HG03108 (cell line): ENCODE measurements at regions not wholly inside any gene's neighbourhood (a gene's known extent, or its start where the extent isn't known, plus 50 kb on each side); places are given as distances from the start of the nearest gene placed in this dataset.
"Not testable (repeated sequence)": the region's sequence is repeated elsewhere in the genome, so short reads cannot be mapped to it uniquely, and the experiment has no call there.

Experiments used
- ATAC-seq: cut with Tn5 transposase; IDR thresholded peaks from one replicate; pipeline ENCODE4 v1.9.1; 2021; ENCODE audit warnings: moderate library complexity; ENCODE audit not compliant: unreplicated experiment

DNA sequence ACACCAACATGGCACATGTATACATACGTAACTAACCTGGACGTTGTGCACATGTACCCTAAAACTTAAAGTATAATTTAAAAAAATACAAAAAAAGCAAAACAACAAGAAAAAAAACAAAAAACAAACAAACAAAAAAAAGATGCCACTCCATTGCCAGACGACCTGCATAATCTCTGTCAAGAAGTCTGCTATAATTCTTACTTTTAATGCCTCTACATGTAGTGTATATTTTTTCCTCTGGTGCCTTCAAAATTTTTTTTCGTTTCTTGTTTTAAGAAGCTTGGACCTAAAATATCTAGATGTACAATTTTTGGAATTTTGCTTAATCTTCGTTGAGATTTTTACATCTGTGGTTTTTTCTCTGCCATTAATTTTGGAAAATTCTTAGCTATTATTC lies 235.6 kb upstream of the ZNF521 start:
- no peak for ATAC-seq

- no peak for ATAC-seq
These were observed 217.0 kb upstream of the ZNF521 start for GRCh38 chr18:25568986-25569385.

DNA sequence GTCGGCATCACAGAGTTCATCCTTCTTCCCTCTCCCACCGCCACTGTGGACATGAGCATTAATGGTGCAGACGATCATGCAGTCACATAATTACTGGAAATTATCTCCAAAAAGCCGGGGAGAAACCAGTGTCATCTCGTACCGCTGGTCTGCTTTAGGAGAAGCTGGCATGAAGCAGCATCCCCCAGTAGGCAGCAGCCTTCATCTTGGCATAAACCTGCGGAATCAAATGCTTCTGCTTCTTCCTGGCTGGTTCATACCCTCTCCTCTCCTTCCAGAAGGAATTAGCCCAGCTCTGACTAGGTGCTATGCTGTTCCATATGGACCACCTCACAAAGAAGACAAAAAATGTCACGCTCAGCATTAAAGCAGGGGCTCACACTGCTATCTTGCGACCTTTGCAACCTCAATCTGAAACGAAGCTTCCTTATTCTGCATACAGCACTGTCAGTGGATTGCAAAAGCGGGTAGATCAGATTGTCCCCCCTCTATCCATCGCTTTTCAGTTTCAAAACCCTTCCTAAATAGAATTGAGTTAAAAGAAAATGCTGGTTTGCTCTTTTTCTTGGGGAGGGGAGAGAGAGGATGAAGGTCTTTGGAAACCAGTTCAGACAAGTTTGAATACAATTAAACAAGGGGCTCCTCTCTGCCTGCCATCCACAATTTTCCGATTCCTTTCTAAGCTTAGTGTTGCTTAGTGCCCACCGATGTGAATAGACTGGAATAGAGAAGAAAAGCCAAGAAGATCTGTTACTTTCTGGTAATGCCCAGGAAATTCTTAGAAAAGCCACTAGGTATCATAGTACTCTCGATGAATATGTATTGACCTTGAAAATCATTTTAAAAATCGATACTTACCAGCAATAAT lies 212.1 kb upstream of the ZNF521 start:
- ATAC-seq, result no peak

- no peak for ATAC-seq
These were observed 211.4 kb upstream of the ZNF521 start for GRCh38 chr18:25563346-25563745.

GRCh38 chr18:25561918-25562317 lies 210.0 kb upstream of the ZNF521 start:
- ATAC-seq, result no peak

- ATAC-seq, result no peak
These were observed 208.4 kb upstream of the ZNF521 start for GRCh38 chr18:25560369-25560768.

DNA sequence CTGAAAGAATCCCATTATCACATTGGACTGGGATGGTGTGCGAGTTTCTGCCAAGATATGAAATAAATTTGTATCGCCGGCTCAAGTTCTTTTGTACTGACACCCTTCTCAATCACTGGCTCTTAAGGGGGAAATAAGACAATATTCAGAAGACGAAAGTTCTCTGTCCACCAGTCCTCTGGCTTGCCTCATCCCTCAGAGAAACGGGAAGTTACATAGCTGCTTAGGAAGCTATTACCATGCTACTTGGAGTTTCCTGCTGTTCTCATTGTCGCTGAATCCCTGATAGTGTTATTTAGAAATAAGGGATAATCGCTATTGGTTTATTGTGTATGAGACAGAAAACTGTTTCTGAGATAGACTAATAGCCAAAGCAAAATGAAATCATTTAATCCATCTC lies 205.0 kb upstream of the ZNF521 start:
- ATAC-seq, result no peak

DNA sequence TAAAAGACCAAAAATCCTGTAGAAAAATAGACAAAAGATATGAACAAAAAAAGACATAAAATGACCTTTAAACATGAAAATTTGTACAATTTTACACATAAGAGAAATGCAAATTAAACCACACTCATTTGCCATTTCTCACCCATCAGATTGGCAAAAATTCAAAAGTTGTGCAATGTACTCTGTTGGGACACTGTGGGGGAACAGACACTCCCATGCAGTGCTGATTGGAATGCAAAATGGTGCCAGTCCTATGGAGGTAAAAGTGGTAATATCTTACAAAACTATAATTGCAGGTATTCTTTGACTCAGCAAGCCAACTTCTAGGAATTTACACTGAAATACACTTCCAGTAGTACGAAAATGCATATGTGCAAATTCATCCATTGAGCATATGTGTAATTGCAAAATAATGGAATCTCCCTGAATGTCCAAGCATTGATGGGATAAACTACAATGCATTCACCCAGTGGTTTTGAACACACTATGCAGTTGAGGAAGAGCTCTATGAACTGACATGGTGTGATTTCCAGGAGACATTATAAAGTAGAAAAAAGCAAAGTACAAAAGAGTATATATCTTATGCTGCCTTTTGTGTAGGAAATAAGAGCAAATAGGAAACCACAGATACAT lies 201.8 kb upstream of the ZNF521 start:
- ATAC-seq, result no peak

- ATAC-seq, result no peak
These were observed 192.8 kb upstream of the ZNF521 start for GRCh38 chr18:25544546-25545287.

GRCh38 chr18:25538175-25538922 lies 186.4 kb upstream of the ZNF521 start:
- no peak for ATAC-seq

- no peak for ATAC-seq
These were observed 183.5 kb upstream of the ZNF521 start for GRCh38 chr18:25535495-25535894.

- no peak for ATAC-seq
These were observed 182.4 kb upstream of the ZNF521 start for GRCh38 chr18:25534401-25534800.

- no peak for ATAC-seq
These were observed 181.3 kb upstream of the ZNF521 start for GRCh38 chr18:25533218-25533617.

DNA sequence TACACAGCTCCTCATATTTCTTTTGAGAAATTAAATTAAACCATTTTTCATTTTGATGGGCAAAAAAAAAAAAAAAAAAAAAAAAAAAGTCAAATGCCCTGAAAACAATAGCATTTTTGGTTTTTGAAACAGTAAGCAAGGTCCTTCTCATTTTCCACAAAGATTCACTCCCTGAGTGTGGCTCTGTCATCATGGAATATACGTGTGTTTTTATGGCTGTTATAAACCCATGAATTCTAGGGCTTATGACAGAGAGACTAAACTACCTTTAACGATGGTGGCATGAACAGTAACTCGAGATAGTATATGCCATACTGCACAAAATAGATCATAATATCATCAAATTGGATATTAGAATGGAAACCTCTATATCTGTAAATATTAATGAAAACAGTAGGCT lies 179.2 kb upstream of the ZNF521 start:
- no peak for ATAC-seq

DNA sequence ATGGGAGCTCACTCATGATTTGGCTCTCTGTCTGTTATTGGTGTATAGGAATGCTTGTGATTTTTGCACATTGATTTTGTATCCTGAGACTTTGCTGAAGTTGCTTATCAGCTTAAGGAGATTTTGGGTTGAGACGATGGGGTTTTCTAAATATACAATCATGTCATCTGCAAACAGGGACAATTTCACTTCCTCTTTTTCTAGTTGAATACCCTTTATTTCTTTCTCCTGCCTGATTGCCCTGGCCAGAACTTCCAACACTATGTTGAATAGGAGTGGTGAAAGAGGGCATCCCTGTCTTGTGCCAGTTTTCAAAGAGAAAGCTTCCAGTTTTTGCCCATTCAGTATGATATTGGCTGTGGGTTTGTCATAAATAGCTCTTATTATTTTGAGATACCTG lies 173.8 kb upstream of the ZNF521 start:
- not testable (repeated sequence) for ATAC-seq

GRCh38 chr18:25518716-25519053 lies 166.7 kb upstream of the ZNF521 start:
- ATAC-seq, result peak; percentile 92

DNA sequence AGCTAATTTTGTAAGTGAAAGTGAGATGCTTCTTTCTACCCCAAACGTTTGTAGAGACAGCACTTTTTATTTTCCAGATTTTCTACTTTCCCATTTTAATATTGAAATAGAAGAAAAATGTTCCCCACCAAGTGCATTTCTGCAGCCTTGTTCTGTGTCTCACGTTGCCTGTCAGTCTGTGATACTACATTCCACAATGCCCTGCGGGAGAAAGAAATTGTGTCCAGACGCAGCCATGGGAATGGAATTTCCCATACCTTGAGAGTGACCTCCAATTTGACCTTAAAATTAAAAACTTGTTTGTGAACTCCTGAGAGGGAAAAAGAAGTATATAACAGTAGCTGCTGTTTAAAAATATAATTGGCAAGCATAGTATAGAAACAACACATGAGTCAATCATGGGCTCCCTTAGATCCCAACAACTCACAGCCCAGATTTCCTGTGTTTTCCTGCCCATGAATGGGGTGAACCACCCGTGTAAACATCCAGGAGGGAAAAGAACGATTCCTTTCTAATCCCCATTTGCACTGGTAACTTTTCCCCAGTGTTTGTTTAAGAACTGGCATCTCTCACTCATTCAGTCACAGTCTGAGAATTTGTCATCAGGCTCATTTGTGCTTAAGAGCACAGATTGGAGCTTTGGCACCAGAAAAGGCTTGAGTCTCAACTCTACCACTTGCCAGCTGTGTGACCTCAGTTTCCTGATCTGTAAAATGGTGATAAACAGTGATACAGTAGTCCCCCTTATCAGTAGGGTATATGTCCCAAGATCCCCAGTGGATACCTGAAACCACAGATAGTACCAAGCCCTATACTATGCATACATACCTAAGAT lies 166.1 kb upstream of the ZNF521 start:
- ATAC-seq, result peak; percentile 22

GRCh38 chr18:25516747-25517498 lies 165.0 kb upstream of the ZNF521 start:
- no peak for ATAC-seq

- ATAC-seq, result no peak
These were observed 164.2 kb upstream of the ZNF521 start for GRCh38 chr18:25516121-25516520.

- no peak for ATAC-seq
These were observed 158.1 kb upstream of the ZNF521 start for GRCh38 chr18:25510096-25510495.
